Stimulated activated CD4-positive, alpha-beta T cell treated with anti-CD3 and anti-CD28 coated beads, Interleukin-2, amount 100 ng/mL, for 48 hours (primary cell): ENCODE measurements at regions not wholly inside any gene's neighbourhood (a gene's known extent, or its start where the extent isn't known, plus 50 kb on each side); places are given as distances from the start of the nearest gene placed in this dataset.
"Not testable (repeated sequence)": the region's sequence is repeated elsewhere in the genome, so short reads cannot be mapped to it uniquely, and the experiment has no call there.

Source experiments
- DNase-seq, 2 donors: peaks; one replicate each; pipeline ENCODE4 v3.0.0-alpha.2; 2020

DNA sequence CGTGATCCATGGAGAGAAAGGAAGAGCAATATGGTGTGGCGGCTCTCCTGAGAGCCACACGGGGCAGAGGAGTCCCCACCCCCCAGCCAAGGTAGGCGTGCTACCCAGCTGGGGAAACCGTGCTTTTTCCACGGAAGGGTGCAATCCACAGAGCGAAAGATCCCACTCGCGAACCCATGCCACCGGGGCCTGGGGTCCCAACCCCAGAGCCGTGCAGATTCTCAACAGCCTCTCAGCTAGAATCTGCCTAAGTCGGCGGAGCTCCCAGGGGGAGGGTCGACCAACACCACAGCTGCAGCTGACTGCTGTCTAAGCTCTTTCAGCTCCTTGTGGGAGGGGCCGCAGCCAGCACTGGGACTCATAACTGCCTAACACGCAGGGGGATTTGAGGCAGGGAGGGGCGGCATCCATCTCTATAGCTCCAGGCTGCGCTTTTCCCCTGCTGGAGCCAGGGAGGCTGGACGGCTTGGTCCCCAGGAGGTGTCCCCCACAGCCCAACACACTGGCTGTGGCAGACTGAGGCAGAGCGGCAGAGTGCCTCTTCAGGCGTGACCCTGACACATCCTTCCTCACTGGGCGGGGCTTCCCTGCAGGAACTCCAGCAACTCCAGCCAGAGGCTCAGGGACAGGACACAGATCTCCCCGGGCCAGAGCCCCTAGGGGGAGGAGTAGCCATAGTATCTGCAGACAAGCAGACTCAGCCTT lies 107.6 kb upstream of the ZBTB20 start:
- no peak for DNase-seq

DNA sequence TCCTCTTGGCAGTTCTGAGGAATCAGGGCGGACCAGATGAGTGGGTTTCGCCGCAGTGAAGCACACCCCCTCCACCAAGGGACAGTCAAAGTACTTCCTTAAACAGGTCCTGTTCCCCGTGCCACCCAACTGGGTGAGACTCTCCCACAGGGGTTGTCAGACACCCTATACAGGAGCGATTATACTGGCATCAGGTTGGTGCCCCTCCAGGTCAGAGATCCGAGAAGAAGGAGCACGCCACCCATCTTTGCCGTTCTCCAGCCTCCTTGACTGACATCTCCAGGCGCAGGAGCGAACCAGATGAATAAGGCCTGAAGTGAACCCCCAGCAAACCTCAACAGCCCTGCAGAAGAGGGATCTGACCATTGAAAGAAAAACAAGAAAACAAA lies 108.1 kb upstream of the ZBTB20 start:
- no peak for DNase-seq

DNA sequence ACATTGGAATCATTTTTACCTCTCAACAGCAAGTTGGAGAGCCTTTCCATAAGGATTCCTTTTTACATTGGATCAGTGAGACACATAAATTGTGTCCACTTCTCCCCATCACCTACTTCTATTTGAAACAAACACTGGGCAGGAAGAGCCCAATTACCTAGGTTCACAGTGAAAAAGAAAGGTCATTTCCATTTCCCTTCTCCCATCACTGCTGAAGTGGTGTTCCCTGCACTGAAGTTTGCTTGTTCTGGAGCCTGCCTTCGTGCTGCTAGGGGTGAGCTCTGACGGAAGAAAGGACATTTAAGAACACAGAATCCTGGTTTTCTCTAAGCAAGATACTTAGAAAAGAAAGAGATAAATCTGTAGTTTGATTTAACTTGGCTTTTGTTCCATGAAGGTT lies 123.8 kb upstream of the ZBTB20 start:
- no peak for DNase-seq

DNA sequence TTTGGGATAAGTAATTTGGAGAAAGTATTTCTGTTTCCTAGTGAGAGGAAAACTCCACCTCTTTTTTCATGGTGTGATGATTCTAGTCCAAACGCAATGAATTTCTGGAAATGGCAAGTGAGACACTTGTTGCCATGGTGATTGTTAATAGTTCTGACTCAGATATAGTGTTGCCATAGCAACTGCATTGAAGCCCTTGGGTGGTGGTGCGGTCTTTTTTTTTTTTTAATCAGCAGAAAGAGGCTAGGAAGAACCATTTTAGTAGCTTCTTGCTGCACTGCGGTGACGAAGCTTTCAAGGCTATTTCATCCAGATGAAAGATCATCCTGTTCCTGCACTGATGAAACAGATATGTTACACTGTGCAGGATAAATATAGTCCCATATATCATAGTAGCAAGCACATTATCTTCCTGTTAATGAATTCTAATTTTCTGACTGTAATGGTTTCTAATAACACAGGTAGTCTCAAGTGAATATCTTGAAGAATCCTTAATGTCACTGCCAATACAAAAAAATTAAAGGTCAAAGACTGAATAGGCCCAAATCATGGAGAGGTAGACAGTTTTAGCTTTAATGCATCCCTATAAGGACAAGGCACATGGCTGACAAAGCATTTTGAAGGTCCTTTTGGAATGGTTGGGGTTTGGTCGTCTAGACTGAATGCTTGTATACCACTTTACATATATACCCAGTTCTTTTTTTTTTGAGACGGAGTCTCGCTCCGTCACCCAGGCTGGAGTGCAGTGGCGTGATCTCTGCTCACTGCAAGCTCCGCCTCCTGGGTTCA lies 125.1 kb upstream of the ZBTB20 start:
- no peak for DNase-seq

DNA sequence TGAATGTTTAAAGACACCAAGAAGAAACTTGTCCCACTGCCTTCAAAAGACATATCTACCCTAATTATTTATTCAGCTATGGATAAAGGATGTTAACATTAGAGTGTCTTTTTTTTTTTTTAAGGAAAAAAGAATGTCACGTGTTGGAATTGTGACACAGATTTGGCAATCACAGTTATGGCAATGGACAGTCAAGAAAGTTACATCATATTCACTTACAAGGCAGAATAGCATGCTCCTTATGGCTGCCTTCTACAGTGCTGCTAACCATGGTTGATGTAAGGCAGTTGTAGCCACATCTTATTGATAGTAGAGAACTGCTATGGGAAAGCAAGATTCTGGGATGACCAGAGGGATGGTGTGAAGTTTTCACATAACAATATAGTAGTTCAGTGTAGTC lies 128.8 kb upstream of the ZBTB20 start:
- no peak for DNase-seq

DNA sequence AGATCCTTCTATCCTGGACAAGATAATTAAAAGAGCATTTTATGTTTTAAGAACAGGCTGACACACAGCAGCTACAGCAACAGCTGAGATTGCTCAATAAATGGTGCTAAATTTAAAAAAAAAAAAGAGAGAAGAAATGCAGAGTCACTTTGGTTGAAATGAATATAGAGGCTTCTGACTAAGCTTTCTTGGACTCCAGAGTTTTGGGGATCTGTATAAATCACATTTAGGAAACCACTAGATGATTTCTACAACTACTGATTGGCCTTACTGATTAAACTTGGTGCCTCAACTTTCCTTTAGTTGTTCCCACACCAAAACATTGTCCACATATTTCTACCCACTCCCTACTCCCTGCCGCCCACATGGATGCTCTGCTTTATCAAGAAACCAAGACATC lies 132.9 kb upstream of the ZBTB20 start:
- no peak for DNase-seq

DNA sequence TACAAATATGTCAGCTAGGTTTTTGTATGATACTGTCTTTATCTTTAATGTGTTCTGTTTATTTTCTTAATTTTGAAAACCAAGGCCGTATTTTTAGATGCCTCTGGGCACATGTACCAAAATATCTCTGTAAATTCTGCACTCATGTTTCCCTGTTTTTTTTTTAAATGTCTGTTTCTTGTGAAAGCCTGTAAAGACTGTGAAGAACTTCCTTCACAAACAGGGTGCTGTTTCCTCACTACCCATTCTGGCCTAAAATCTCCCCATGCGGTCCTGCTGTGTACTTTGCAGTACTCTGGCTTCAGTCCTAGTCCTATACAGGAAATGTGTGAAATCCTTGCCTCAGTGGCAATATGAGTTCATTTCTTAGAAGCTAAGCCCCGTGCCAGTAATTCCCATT lies 133.4 kb upstream of the ZBTB20 start:
- DNase-seq = no peak

DNA sequence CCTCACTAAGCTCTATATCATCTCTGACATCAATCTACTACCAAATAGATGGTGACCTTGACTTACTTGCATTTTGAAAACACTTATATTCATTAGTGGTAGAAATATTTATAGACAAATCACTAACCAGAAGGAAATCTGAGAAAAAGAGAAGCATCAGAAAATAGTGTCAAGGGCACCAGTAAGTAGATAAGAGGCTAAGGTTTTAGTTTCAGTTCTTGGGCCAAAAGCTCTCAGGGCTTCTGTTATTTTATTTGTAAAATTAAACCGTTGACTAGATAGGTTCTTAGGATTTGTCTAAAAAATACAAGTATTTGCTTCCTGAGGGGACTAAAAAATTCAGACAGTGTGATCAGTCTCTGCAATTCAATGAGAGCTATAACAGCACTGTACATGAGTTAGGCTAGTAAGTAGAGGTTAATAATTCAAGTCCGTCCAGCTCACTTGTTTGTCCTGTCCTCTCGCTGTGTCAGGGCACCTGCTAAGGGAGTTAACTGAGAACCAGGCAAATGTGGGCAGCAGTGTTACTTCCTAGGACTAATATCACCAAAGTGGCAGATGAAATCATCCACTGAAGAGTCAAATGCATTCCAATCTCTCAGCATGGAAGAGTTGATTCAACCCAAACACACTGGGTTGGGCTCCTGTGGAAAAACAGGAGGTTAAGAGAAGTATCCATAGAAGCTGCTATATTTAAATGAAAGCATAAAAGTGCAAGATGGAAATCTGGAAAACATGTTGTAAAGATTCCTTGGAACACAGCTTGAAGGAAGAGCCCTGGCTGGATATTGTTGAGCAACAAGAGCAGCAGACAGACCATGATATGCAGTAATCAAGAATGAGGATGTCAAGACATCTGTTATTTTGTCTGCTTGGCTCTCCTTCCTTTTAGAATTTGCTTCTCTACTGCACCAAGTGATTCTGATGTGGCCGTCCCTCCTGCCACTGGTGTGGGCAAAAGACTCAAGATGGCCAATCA lies 134.9 kb upstream of the ZBTB20 start:
- no peak for DNase-seq

DNA sequence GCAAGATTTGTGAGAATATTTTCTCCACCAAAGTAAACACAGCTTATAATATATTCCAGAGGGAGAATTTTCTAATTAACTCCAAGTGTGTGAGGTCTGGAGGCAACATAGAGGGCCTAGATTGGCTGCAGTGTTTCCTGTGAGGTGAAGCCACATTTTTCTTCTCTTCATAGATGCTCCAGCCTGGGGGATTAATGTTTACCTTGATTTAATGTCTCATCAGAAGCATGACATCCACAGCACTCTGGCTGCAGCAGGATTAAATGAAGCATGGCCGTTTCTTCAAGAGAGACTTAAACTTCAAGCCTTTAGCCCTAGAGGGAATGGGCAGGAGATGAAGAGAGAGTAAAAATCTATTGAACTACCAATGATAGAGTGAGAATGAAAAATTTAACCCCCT lies 137.9 kb upstream of the ZBTB20 start:
- no peak for DNase-seq

DNA sequence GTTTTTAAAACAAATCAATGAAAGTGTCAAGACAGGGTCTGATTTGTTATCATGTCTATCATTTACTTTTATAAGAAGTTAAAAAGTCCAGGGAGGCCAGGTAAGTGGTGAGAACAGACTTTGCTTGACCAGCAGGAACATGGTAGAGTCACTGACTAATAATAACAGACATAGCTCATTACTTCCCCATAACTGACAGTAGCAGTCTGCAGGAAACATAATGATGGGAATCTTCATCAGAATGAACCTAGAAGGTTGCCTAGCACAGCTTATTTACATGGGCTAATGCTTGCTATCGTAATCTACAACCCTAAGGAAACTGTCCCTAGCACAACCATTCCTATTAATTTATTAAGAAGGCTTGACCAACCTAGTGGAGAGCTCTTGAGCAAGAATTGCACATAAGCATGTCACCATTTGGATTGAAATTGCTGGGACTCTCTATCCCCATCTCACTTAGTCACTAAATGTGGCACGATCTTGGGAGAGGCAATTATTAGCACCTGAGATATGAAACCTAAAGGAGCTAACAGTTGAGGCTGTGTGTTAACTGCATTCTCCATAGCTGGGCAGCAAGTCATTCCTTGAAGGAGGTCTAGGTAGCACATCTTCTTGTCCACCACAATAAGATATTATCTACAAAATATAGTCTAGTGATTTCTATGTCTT lies 139.6 kb upstream of the ZBTB20 start:
- DNase-seq = no peak

DNA sequence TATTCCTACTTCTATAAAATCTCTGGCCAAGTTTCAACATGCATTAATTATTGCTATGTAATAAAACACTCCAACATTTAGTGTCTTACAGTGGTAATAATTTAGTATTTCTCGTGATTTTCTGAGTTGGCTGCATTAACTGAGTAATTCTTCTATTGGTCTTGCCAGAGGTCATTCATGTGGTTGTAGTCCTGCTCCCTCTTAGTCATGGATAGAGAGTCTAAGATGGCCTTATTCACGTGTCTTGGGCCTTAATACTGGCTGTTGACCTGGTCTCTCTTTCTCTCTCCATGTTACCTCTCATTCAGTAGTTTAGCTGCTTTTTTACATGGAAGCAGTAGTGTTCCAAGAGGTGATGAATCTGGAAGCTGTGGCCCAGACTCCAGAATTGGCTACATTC lies 140.1 kb upstream of the ZBTB20 start:
- no peak for DNase-seq

DNA sequence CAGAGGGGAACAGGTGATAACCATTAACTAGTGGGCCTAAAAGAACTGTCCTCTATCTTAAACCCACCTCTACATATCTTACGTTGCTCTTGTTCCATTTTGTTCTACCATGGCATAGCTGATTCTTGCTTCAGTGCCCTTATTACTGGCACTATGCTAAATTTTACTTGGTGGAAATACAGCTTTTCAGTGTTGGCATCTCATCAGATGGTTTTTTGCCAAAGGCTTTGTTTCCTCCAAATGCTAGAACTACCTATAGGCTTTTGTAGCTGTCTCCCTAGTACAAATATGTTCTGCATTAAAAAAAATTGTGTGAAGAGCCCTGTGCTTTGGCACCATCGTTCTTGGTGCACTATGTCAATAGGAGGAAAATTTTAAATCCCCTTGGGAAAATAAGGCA lies 145.0 kb upstream of the ZBTB20 start:
- no peak for DNase-seq

DNA sequence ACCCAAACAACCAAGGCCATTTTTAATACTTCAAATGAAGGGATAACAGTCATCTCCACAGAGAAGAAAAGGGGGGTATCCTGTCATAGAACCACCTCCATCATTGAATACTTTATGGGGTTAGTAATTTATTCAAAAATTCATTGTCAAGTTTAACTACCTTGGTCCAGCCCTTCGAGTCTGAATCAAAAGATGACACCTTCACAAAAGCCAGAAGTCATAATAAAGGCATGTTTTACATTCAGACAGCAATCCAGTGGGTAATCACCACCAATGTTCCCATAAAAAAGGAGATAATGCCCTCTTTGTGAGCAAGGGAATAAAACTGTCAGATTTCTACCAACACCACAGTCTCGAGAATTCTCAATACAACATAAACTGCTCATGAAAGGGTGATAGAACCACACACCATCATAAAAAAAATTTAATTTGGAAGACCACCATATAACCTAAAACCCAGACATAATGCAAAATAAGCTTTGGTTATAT lies 145.6 kb upstream of the ZBTB20 start:
- no peak for DNase-seq

DNA sequence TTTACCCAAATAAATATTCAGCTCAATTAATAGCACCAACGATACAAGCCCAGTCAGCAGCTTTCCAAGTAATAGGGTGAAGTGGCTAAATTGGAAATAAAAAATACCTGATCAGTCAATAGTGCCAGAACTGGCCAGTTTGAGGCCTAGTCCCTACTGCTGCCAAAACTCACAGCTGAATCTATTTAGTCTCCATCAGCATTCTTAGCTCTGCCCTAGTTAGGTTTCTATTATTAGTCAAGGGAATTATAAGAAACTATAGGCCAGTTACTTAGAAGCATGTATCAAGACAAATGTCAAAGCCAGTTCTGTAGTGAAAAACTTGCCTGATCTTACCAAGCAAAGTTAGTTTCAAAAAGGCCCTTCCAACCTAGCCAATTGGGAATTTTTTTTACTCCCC lies 146.2 kb upstream of the ZBTB20 start:
- DNase-seq = no peak

DNA sequence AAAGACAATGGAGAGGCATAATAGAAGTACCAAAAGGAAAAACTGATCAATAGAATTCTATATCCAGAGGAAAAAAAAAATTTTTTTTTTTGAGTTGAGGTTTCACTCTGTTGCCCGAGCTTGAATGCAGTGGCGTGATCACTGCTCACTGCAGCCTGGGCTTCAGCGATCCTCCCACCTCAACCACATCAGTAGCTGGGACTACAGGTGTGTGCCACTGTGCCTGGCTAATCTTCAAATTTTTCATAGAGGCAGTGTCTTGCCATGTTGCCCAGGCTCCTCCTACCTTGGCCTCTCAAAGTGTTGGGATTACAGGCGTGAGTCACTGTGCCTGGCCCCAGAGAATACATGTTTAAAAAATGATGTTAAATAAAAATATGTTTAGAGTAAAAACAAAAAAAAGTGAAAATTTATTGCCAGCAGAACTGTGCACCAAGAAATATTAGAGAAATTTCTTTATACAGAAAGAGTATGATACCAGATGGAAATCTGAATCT lies 154.3 kb upstream of the ZBTB20 start:
- no peak for DNase-seq

DNA sequence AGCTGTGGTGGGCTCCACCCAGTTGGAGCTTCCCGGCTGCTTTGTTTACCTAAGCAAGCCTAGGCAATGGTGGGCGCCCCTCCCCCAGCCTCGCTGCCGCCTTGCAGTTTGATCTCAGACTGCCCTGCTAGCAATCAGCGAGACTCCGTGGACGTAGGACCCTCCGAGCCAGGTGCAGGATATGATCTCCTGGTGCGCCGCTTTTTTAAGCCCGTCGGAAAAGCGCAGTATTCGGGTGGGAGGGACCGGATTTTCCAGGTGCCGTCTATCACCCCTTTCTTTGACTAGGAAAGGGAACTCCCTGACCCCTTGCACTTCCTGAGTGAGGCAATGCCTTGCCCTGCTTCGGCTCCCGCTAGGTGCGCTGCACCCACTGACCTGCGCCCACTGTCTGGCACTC lies 170.9 kb upstream of the ZBTB20 start:
- not testable (repeated sequence) for DNase-seq

DNA sequence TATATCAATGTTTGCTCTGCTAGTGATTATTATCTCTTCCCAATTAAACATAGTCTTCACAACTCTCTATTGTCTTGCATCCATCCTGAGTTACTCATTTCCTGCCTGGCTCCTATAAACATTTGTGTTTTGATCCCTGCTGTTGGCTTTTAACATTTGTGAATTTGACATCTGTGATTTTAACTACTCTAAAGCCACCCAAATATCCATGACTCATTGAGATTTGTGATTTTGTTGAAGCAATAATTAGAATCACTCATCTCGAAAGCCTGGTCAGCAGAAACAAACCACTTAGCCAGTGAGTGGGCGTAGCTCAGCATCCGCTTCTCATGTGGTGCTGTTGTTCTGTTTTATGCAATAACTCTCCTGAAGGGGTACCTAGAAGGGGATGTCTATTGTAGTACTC lies 174.3 kb upstream of the ZBTB20 start:
- DNase-seq = no peak

DNA sequence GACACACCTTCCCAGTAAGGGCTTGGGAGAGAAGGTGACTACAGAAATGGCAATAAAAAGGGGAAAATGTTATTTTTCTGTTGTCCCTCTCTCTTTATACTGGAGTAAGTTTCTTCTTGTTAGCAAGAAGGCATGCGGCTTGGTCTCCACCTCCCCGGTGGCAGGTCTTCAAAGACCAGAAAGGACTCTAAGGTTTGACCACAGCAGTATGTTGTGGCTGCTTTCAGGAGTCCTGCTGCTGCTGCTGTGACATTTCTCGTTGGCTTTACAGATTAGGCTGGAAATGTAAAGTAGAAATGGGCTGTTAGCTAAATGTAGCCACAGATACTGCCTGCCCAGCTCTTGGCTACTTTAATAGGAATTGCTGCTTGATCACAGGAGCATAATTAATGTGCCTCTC lies 175.8 kb upstream of the ZBTB20 start:
- no peak for DNase-seq

DNA sequence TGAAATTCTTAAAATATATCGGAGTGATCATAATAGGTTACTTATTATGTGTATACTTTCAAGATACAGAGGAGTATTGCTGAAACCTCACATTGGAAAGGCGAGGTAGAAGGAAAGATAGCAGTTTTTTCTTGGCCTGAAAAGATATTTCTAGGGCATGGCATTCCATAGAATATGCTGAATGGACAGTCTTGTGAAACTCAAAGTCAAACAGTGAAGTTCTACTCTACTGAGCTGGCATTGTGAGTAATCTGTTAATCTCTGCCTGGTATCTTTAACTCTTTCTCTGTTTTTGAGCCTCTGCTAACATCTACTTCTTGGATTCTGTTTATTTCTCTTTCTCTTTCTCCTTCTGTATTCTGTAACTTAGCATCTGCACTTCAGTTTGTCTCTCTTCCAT lies 176.3 kb upstream of the ZBTB20 start:
- DNase-seq = no peak

DNA sequence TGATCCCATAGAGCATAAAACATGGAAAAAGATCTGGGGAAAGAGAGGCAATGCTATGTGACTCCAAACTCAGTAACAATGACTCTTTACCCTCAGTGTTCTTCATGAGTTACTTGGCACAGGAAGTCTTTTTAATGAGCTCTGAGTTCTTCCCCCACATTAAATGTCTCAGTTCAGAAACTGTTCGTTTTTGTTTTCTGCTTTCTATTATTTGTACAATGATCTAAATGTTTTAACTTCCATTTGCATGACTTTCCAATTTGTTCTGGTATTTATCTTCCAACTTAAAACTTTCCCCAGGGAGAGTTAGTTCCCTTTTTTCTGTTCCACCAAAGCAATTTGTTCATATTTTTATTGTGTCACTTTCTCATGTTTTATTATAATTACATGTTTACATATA lies 177.0 kb upstream of the ZBTB20 start:
- no peak for DNase-seq

DNA sequence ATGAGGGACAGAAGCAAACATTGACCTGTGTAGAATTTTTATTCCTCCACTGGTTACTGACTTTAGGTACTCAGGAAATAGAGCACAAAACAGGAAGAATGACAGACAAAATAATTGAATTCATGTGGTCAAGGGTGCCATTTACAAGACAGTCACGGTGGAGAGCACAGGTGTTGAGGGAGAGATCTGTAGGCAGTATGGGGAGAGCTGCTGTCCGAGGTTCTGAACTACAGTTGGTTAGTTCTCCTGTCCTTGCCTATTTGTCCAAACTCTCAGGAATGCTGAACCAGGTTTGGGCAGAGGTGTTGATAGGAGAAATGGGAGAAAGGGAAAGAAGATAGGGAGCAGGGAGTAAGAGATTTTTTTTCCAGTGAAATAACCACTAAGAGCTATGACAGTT lies 178.5 kb upstream of the ZBTB20 start:
- no peak for DNase-seq

DNA sequence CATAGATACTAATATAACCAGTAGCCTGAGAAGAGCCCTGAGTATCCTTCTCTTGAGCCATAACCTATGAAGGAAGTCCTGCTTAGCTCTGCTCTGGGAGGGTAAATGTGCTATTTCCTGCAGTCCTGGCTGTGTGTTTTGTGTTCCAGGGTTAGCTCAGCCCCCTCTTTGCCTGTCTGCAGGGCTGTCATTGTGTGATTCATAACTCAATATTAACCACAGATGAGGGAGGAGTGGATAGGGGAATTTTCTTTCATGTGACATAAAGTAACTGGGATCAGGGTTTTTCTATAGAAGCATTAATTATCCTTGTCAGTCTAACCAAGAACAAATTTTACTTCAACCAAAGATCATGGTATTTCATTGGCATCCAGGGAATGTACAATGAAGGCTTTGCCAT lies 183.3 kb upstream of the ZBTB20 start:
- DNase-seq = no peak

DNA sequence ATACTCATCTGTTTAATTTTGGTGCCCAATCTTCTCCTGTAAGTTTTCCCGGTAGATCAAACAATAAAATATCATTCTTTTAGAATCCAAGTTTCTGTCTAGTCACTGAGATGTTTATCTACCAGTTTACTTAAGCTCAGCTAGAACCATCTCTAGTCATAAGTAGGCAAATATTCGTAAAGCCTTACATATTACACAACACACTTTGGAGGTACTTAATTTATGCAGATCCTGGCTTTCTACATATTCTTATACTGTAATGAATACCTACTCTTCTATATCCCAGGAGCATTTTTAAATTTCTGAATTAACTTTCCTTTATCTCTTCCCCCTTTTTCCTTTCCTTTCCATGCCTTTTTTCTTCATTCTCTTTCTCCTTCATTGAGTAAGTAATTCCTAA lies 185.9 kb upstream of the ZBTB20 start:
- DNase-seq = no peak
